ENCODE measurements at regions not wholly inside any gene's neighbourhood (a gene's known extent, or its start where the extent isn't known, plus 50 kb on each side); places are given as distances from the start of the nearest gene placed in this dataset.
A peak's percentile ranks its signal among the peaks of the same experiment; 100 is the strongest.
"Not testable (repeated sequence)": the region's sequence is repeated elsewhere in the genome, so short reads cannot be mapped to it uniquely, and the experiment has no call there.

DNA sequence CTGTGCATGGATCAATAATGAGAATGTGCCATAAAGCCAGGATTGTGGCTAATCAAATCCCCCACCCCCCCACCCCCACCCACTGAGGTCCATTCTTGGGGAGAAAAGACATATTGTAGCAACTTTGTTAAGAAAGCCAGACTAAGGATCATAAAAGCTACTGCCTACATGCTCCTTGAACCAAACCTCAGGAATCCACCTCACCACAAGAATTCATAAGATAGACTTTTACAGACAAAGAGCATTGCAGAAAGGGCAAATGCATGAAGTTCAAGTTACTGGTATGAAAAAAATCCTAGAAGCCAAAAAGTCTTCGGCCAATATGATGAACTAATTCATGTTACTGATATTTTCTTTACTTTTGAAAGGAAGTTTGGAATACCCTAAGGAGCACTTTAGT lies 187.9 kb upstream of the ARID1B start:
- in situ Hi-C loops (cut with HindIII; ENCODE audit: low pct_ligation_motif_present, low sequenced_read_pairs) = no loop called here
- H3K27ac ChIP-seq = no peak overlapping the region
- H3K4me3 ChIP-seq (ENCODE audit: low read depth, low read length) = no peak overlapping the region
- peak; percentile 65 for DNase-seq
- no peaks in the 10 kb centered on the region for H3K36me3 ChIP-seq (replicated peaks)
- no peaks in the 10 kb centered on the region for H3K27me3 ChIP-seq (replicated peaks)
- TF ChIP-seq, protein P1, sequence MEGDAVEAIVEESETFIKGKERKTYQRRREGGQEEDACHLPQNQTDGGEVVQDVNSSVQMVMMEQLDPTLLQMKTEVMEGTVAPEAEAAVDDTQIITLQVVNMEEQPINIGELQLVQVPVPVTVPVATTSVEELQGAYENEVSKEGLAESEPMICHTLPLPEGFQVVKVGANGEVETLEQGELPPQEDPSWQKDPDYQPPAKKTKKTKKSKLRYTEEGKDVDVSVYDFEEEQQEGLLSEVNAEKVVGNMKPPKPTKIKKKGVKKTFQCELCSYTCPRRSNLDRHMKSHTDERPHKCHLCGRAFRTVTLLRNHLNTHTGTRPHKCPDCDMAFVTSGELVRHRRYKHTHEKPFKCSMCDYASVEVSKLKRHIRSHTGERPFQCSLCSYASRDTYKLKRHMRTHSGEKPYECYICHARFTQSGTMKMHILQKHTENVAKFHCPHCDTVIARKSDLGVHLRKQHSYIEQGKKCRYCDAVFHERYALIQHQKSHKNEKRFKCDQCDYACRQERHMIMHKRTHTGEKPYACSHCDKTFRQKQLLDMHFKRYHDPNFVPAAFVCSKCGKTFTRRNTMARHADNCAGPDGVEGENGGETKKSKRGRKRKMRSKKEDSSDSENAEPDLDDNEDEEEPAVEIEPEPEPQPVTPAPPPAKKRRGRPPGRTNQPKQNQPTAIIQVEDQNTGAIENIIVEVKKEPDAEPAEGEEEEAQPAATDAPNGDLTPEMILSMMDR (IDR thresholded peaks at IDR 0.05; ENCODE audit: low read depth, low read length, missing control alignments) = no peak

GRCh38 chr6:156587751-156588301 lies 189.4 kb upstream of the ARID1B start:
- H3K4me3 ChIP-seq (ENCODE audit: low read depth, low read length) = no peak overlapping the region
- no peak overlapping the region for H3K27ac ChIP-seq
- H3K36me3 ChIP-seq (replicated peaks) = no peaks in the 10 kb centered on the region
- H3K27me3 ChIP-seq (replicated peaks) = no peaks in the 10 kb centered on the region
- in situ Hi-C loops (cut with HindIII; ENCODE audit: low pct_ligation_motif_present, low sequenced_read_pairs) = no loop called here
- no peak for DNase-seq
- TF ChIP-seq, protein P1 (IDR thresholded peaks at IDR 0.05; ENCODE audit: low read depth, low read length, missing control alignments) = no peak

DNA sequence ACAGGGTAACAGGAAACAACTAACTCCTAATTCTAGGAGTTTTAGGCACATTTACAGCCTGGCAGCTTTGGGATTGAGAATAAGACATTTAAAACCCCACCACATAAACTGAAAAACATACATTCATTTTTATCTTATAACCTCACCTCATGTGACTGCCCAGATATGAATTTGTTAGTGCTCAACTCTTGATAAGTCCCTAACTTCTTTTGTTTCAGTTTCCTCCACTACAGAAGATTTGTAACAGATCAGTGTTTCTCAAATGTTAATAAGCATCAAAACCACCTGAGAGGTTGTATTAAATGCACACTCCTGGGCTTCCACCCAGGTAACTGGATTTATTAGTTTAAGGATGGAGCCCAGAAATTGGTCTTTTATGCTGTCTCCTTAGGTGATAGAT lies 190.1 kb upstream of the ARID1B start:
- H3K36me3 ChIP-seq (replicated peaks) = no peaks in the 10 kb centered on the region
- no peak overlapping the region for H3K27ac ChIP-seq
- H3K4me3 ChIP-seq (ENCODE audit: low read depth, low read length) = no peak overlapping the region
- TF ChIP-seq, protein P1 (IDR thresholded peaks at IDR 0.05; ENCODE audit: low read depth, low read length, missing control alignments) = no peak
- in situ Hi-C loops (cut with HindIII; ENCODE audit: low pct_ligation_motif_present, low sequenced_read_pairs) = no loop called here
- no peaks in the 10 kb centered on the region for H3K27me3 ChIP-seq (replicated peaks)
- no peak for DNase-seq

DNA sequence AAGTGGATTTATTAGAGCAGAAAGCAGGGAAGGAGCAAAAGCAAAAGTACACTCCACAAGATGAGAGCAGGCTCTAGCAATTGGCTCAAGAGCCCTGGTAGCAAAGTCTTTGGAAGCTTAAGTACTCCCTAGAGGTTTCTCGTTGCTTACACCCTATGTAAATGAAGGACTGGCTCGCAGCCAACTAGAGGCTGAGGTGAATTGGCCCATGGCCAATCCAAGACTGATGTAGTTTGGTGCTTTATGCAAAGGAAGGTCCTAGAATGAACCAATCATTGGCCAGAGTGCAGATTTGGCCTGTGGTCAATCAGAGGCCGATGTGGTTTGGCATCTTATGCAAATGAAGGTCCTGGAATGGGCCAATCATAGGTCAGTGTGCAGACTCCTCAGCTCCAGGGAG lies 191.3 kb upstream of the ARID1B start:
- TF ChIP-seq, protein P1 (IDR thresholded peaks at IDR 0.05; ENCODE audit: low read depth, low read length, missing control alignments) = no peak
- Histone ChIP-seq H3K36me3 (replicated peaks) (no peaks in the 10 kb centered on the region), H3K27me3 (replicated peaks) (no peaks in the 10 kb centered on the region), H3K4me3 (ENCODE audit: low read depth, low read length) (no peak overlapping the region), H3K27ac (no peak overlapping the region)
- in situ Hi-C loops (cut with HindIII; ENCODE audit: low pct_ligation_motif_present, low sequenced_read_pairs) = no loop called here
- no peak for DNase-seq

- H3K27me3 ChIP-seq (replicated peaks); H3K4me3 ChIP-seq (ENCODE audit: low read depth, low read length); H3K36me3 ChIP-seq (replicated peaks); H3K27ac ChIP-seq; DNase-seq; in situ Hi-C loops (cut with HindIII; ENCODE audit: low pct_ligation_motif_present, low sequenced_read_pairs): not testable (repeated sequence)
These were observed 193.1 kb upstream of the ARID1B start for GRCh38 chr6:156584121-156584520.

- Histone ChIP-seq H3K4me3 (ENCODE audit: low read depth, low read length) (no peak overlapping the region), H3K27me3 (replicated peaks) (no peaks in the 10 kb centered on the region), H3K36me3 (replicated peaks) (no peaks in the 10 kb centered on the region), H3K27ac (no peak overlapping the region)
- DNase-seq = no peak
- TF ChIP-seq, protein P1 (IDR thresholded peaks at IDR 0.05; ENCODE audit: low read depth, low read length, missing control alignments) = no peak
- in situ Hi-C loops (cut with HindIII; ENCODE audit: low pct_ligation_motif_present, low sequenced_read_pairs) = no loop called here
These were observed 194.1 kb upstream of the ARID1B start for GRCh38 chr6:156583083-156583482.
